ENCODE measurements at regions not wholly inside any gene's neighbourhood (a gene's known extent, or its start where the extent isn't known, plus 50 kb on each side); places are given as distances from the start of the nearest gene placed in this dataset.

DNA sequence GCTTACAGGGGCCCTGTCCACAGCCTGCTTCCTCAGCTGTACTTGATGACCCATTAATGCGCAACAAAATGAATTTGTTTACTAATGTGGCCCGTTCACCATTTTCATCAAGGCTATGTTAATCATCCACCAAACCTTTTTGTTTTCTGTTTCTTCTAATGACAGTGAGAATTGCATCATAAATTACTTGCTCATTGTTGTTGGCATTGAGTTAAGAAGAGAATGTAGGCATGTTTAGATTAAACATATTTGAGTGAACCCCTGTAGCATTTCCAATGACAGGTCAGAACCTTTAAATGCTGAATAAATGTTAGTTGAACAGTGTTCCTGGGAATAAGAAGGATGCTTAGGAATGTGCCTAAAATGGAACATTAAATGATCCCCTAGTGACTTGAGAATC lies 183.4 kb downstream of the SPRY1 start:
- Mint-ChIP-seq H3K4me3 (no peak overlapping the region), H3K9me3 (ENCODE audit: insufficient read depth) (peaks cover 7% of the 10 kb centered on the region), H3K4me1 (no peaks in the 10 kb centered on the region), H3K27me3 (peaks cover 3% of the 10 kb centered on the region), H3K27ac (no peak overlapping the region)
- whole genome bisulfite sequencing (ENCODE audit: insufficient coverage) = 100% methylated on average over 1 of the region's 2 CpGs
- Histone ChIP-seq H4K20me1 (ENCODE audit: control insufficient read depth, insufficient read depth, low read length, poor library complexity, severe bottlenecking) (no peaks in the 10 kb centered on the region), H2AFZ (ENCODE audit: insufficient read depth, low read depth, low read length, poor library complexity, severe bottlenecking) (no peak overlapping the region), H3K4me2 (replicated peaks; ENCODE audit: low read depth, low read length, poor library complexity, severe bottlenecking) (no peak overlapping the region), H3K27me3 (replicated peaks in 1 of 4; ENCODE audit: control extremely low read depth in 1 of 4, control insufficient read depth in 3 of 4, insufficient read depth in 4 of 4, low read length in 3 of 4) (no peaks in the 10 kb centered on the region), H3K27ac (ENCODE audit: low read length in 2 of 2) (no peak overlapping the region), H3K9me3 (ENCODE audit: control extremely low read depth in 1 of 3, control insufficient read depth in 2 of 3, insufficient read depth in 1 of 3, low read length in 2 of 3) (peaks cover 0 to 14% (median 9%) of the 10 kb centered on the region in 3 donors), H3K36me3 (replicated peaks in 1 of 2; ENCODE audit: control extremely low read depth in 1 of 2, control insufficient read depth in 1 of 2, extremely low read depth in 1 of 2, insufficient read depth in 2 of 2, low read length in 1 of 2) (no peaks in the 10 kb centered on the region), H3K4me3 (ENCODE audit: control extremely low read depth in 1 of 5, extremely low read depth in 1 of 5, insufficient read depth in 1 of 5, low read depth in 2 of 5, low read length in 4 of 5) (no peak overlapping the region), H3K4me1 (ENCODE audit: control insufficient read depth in 2 of 2, insufficient read depth in 2 of 2, low read length in 2 of 2) (no peaks in the 10 kb centered on the region), H3K9ac (ENCODE audit: low read length) (no peak overlapping the region), H3K79me2 (ENCODE audit: control insufficient read depth, insufficient read depth, low read length) (no peaks in the 10 kb centered on the region)
- DNase-seq = no peak
- CTCF ChIA-PET = no interaction called here
- TF ChIP-seq, protein P1, sequence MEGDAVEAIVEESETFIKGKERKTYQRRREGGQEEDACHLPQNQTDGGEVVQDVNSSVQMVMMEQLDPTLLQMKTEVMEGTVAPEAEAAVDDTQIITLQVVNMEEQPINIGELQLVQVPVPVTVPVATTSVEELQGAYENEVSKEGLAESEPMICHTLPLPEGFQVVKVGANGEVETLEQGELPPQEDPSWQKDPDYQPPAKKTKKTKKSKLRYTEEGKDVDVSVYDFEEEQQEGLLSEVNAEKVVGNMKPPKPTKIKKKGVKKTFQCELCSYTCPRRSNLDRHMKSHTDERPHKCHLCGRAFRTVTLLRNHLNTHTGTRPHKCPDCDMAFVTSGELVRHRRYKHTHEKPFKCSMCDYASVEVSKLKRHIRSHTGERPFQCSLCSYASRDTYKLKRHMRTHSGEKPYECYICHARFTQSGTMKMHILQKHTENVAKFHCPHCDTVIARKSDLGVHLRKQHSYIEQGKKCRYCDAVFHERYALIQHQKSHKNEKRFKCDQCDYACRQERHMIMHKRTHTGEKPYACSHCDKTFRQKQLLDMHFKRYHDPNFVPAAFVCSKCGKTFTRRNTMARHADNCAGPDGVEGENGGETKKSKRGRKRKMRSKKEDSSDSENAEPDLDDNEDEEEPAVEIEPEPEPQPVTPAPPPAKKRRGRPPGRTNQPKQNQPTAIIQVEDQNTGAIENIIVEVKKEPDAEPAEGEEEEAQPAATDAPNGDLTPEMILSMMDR (IDR thresholded peaks at IDR 0.05) = no peak
- TF ChIP-seq EZH2 (IDR thresholded peaks at IDR 0.05; ENCODE audit: borderline replicate concordance, insufficient read depth, low read depth, low read length, poor library complexity, severe bottlenecking) = no peak
- intact Hi-C loops (cut with micrococcal nuclease) = no loop called here
- POLR2A ChIA-PET = no interaction called here
- ATAC-seq (ENCODE audit: low read depth) = no peak

DNA sequence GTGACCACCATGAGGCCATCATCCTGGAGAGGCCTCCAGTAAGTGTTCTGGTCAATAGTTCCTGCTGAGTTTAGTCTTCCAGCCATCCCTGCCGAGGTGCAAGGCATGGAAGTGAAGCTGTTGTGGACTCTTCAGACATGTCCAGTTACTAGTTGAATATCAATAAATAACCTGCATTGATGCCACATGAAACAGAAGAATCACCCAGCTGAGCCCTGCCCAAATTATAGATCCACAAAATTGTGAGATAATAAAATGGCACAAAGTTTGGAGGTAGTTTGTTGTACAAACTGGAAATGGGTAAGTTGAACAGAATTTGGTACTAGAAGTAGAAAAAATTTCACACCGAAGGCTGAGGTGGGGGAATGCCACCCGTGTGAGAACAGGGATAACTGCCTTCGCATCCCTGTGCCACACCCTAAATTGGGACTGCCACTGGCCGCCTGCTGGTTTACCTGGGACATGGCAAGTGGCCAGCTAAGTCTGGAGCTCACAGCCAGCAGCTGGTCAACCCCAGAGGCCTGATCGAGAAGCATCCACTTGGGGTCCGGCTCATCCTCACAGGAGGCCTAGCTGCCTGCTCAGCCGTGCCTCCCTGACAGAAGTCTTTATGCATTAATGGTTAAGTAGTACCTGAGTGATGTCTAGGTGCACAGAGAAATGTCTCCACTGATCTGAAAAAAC lies 184.5 kb downstream of the SPRY1 start:
- H3K36me3 ChIP-seq (replicated peaks in 1 of 2; ENCODE audit: control extremely low read depth in 1 of 2, control insufficient read depth in 1 of 2, extremely low read depth in 1 of 2, insufficient read depth in 2 of 2, low read length in 1 of 2) = no peaks in the 10 kb centered on the region
- H4K20me1 ChIP-seq (ENCODE audit: control insufficient read depth, insufficient read depth, low read length, poor library complexity, severe bottlenecking) = no peaks in the 10 kb centered on the region
- TF ChIP-seq, protein P1 (IDR thresholded peaks at IDR 0.05) = no peak
- no peak for TF ChIP-seq EZH2 (IDR thresholded peaks at IDR 0.05; ENCODE audit: borderline replicate concordance, insufficient read depth, low read depth, low read length, poor library complexity, severe bottlenecking)
- H2AFZ ChIP-seq (ENCODE audit: insufficient read depth, low read depth, low read length, poor library complexity, severe bottlenecking) = no peak overlapping the region
- H3K4me2 ChIP-seq (replicated peaks; ENCODE audit: low read depth, low read length, poor library complexity, severe bottlenecking) = no peak overlapping the region
- no peak overlapping the region for H3K27ac Mint-ChIP-seq
- H3K4me1 ChIP-seq (ENCODE audit: control insufficient read depth in 2 of 2, insufficient read depth in 2 of 2, low read length in 2 of 2) = no peaks in the 10 kb centered on the region
- H3K4me3 Mint-ChIP-seq = no peak overlapping the region
- DNase-seq = no peak
- no peak overlapping the region for H3K9ac ChIP-seq (ENCODE audit: low read length)
- no peak for ATAC-seq (ENCODE audit: low read depth)
- POLR2A ChIA-PET = no interaction called here
- no peak overlapping the region for H3K27ac ChIP-seq (ENCODE audit: low read length in 2 of 2)
- H3K27me3 Mint-ChIP-seq = peaks cover 3% of the 10 kb centered on the region
- H3K4me3 ChIP-seq (ENCODE audit: control extremely low read depth in 1 of 5, extremely low read depth in 1 of 5, insufficient read depth in 1 of 5, low read depth in 2 of 5, low read length in 4 of 5) = no peak overlapping the region
- peaks cover 0 to 14% (median 9%) of the 10 kb centered on the region in 3 donors for H3K9me3 ChIP-seq (ENCODE audit: control extremely low read depth in 1 of 3, control insufficient read depth in 2 of 3, insufficient read depth in 1 of 3, low read length in 2 of 3)
- CTCF ChIA-PET = interaction anchor here (1.8 kb wide), 1 partner anchor 16 kb away, joined by 4 read pairs; no protein-coding TSS in a partner anchor
- no peaks in the 10 kb centered on the region for H3K79me2 ChIP-seq (ENCODE audit: control insufficient read depth, insufficient read depth, low read length)
- H3K9me3 Mint-ChIP-seq (ENCODE audit: insufficient read depth) = peaks cover 7% of the 10 kb centered on the region
- intact Hi-C loops (cut with micrococcal nuclease) = no loop called here
- WGBS (ENCODE audit: insufficient coverage) = 97% methylated on average over 7 of the region's 8 CpGs
- no peaks in the 10 kb centered on the region for H3K4me1 Mint-ChIP-seq
- no peaks in the 10 kb centered on the region for H3K27me3 ChIP-seq (replicated peaks in 1 of 4; ENCODE audit: control extremely low read depth in 1 of 4, control insufficient read depth in 3 of 4, insufficient read depth in 4 of 4, low read length in 3 of 4)

Data from B cell (primary cell).